HEK293 (cell line): ENCODE measurements at regions not wholly inside any gene's neighbourhood (a gene's known extent, or its start where the extent isn't known, plus 50 kb on each side); places are given as distances from the start of the nearest gene placed in this dataset.
"Not testable (repeated sequence)": the region's sequence is repeated elsewhere in the genome, so short reads cannot be mapped to it uniquely, and the experiment has no call there.

Experiments used
- ATF2 ChIP-seq: fragments of 450-650 bp; formaldehyde crosslinking; IDR thresholded peaks from 2 replicates; pipeline ENCODE4 v1.5.1; 2016; ENCODE audit warnings: missing biosample characterization, missing genetic modification characterization, low read depth
- CTCF ChIP-seq: fragments of 450-650 bp; formaldehyde crosslinking; IDR thresholded peaks from 2 replicates; pipeline ENCODE4 v1.5.1; 2016; ENCODE audit warnings: missing biosample characterization, missing genetic modification characterization
- HOXA7 ChIP-seq: sonication (generic); formaldehyde crosslinking; IDR thresholded peaks from 2 replicates; pipeline ENCODE4 v1.8.1; 2022; ENCODE audit warnings: missing genetic modification reagents, borderline replicate concordance
- KLF16 ChIP-seq: fragments of 450-650 bp; formaldehyde crosslinking; IDR thresholded peaks from 2 replicates; pipeline ENCODE4 v1.5.1; 2017; ENCODE audit warnings: missing biosample characterization, missing genetic modification characterization
- OVOL3 ChIP-seq: fragments of 450-650 bp; formaldehyde crosslinking; IDR thresholded peaks from 2 replicates; pipeline ENCODE4 v1.5.1; 2016; ENCODE audit warnings: missing biosample characterization, missing genetic modification characterization
- REST ChIP-seq: fragments of 450-650 bp; formaldehyde crosslinking; IDR thresholded peaks from 2 replicates; pipeline ENCODE4 v1.5.1; 2016; ENCODE audit warnings: missing biosample characterization, missing genetic modification characterization
- SCRT2 ChIP-seq: fragments of 450-650 bp; formaldehyde crosslinking; IDR thresholded peaks from 2 replicates; pipeline ENCODE4 v1.5.1; 2016; ENCODE audit warnings: missing biosample characterization, missing genetic modification characterization
- ZBTB1 ChIP-seq: fragments of 450-650 bp; formaldehyde crosslinking; IDR thresholded peaks from 2 replicates; pipeline ENCODE4 v1.5.1; 2016; ENCODE audit warnings: missing biosample characterization, missing genetic modification characterization
- ZBTB11 ChIP-seq: fragments of 450-650 bp; formaldehyde crosslinking; conservative IDR thresholded peaks from 2 replicates; pipeline ENCODE4 v1.5.1; 2016; ENCODE audit warnings: low read depth, missing biosample characterization, missing genetic modification characterization
- ZNF394 ChIP-seq: fragments of 450-650 bp; formaldehyde crosslinking; IDR thresholded peaks from 2 replicates; pipeline ENCODE4 v1.5.1; 2016; ENCODE audit warnings: missing biosample characterization, missing genetic modification characterization, mild to moderate bottlenecking, moderate library complexity, borderline replicate concordance
- ZNF416 ChIP-seq: fragments of 450-650 bp; formaldehyde crosslinking; IDR thresholded peaks from 2 replicates; pipeline ENCODE4 v1.5.1; 2016; ENCODE audit warnings: missing biosample characterization, missing genetic modification characterization
- ZNF549 ChIP-seq: fragments of 450-650 bp; IDR thresholded peaks from 2 replicates; pipeline ENCODE4 v1.5.1; 2018; ENCODE audit warnings: missing biosample characterization, missing genetic modification characterization, mild to moderate bottlenecking, inconsistent platforms, moderate library complexity
- ZNF776 ChIP-seq: fragments of 450-650 bp; formaldehyde crosslinking; IDR thresholded peaks from 2 replicates; pipeline ENCODE4 v1.5.0; 2017; ENCODE audit warnings: missing biosample characterization, missing genetic modification characterization, borderline replicate concordance
- ZSCAN30 ChIP-seq: fragments of 450-650 bp; IDR thresholded peaks from 2 replicates; pipeline ENCODE4 v1.5.1; 2018; ENCODE audit warnings: missing biosample characterization, mild to moderate bottlenecking, missing genetic modification characterization, moderate library complexity

- not testable (repeated sequence) for TF ChIP-seq HOXA7 (CRISPR knock-in tag); ATF2 (tag by site-specific recombination); ZBTB1 (tag by site-specific recombination); KLF16 (tag by site-specific recombination); OVOL3 (tag by site-specific recombination); ZSCAN30 (tag by site-specific recombination); SCRT2 (tag by site-specific recombination); ZNF776 (tag by site-specific recombination); ZNF416 (tag by site-specific recombination); ZNF549 (tag by site-specific recombination); REST (tag by site-specific recombination); ZNF394; CTCF (tag by site-specific recombination); ZBTB11 (tag by site-specific recombination)
Measured at GRCh38 chr17:27090450-27091042, 203.4 kb upstream of the WSB1 start.
